ENCODE measurements at regions not wholly inside any gene's neighbourhood (a gene's known extent, or its start where the extent isn't known, plus 50 kb on each side); places are given as distances from the start of the nearest gene placed in this dataset.

DNA sequence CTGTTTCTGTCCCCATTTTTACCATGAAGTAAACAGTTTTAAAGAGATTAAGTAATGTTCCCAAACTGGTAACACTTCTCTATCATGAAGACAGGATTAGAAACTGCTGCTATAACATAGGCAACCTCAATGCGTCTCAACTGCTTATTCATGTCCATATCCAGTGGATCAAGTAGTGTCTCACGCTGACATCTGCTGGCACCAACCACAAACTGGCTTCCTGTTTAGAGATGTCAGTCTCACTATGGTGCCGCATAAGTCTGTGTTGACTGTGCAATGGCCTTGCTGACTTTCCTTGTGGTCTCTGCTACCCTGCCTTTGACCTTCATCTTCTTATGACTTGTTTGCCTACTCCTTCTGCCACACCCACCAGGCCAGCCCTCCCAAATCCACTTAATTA is 369.6 kb upstream of the DPP6 start:
- Histone ChIP-seq H3K27me3 (ENCODE audit: control insufficient read depth, insufficient read depth, low read length) (no peaks in the 10 kb centered on the region), H3K4me2 (ENCODE audit: low read depth, low read length) (no peak overlapping the region), H2AFZ (replicated peaks; ENCODE audit: low read length, poor library complexity) (no peak overlapping the region), H3K14ac (replicated peaks; ENCODE audit: low read depth, low read length) (no peak overlapping the region), H3K56ac (ENCODE audit: extremely low read depth, insufficient read depth, low read length) (no peak overlapping the region), H3K23ac (ENCODE audit: low read depth, low read length) (no peak overlapping the region), H3K9me1 (ENCODE audit: insufficient read depth, low read length) (no peaks in the 10 kb centered on the region), H2AK5ac (ENCODE audit: low read depth, low read length) (no peak overlapping the region), H2BK120ac (ENCODE audit: low read depth, low read length) (no peak overlapping the region), H3K79me1 (ENCODE audit: low read depth in 1 of 2, low read length in 2 of 2) (no peaks in the 10 kb centered on the region), H3K4me1 (ENCODE audit: control insufficient read depth, insufficient read depth, low read length) (no peaks in the 10 kb centered on the region), H3K9ac (ENCODE audit: low read depth, low read length) (no peak overlapping the region), H4K20me1 (ENCODE audit: insufficient read depth, low read length) (no peaks in the 10 kb centered on the region), H3K27ac (ENCODE audit: insufficient read depth, low read length) (no peak overlapping the region), H3K36me3 (ENCODE audit: control insufficient read depth, insufficient read depth, low read length) (no peaks in the 10 kb centered on the region), H3K18ac (ENCODE audit: low read depth, low read length) (no peak overlapping the region), H4K8ac (ENCODE audit: low read depth in 2 of 2, low read length in 2 of 2) (no peak overlapping the region), H3K4me3 (ENCODE audit: insufficient read depth, low read depth, low read length) (no peak overlapping the region), H2BK20ac (ENCODE audit: low read depth, low read length) (no peak overlapping the region), H4K91ac (ENCODE audit: insufficient read depth, low read depth, low read length) (no peak overlapping the region), H2AK9ac (replicated peaks; ENCODE audit: low read depth, low read length, poor library complexity) (no peak overlapping the region), H2BK15ac (ENCODE audit: low read depth, low read length) (no peak overlapping the region), H2BK5ac (ENCODE audit: low read depth, low read length, poor library complexity, severe bottlenecking) (no peak overlapping the region), H3K4ac (ENCODE audit: low read depth, low read length) (no peak overlapping the region), H4K5ac (ENCODE audit: low read depth, low read length) (no peak overlapping the region), H3K9me3 (ENCODE audit: control insufficient read depth, insufficient read depth, low read length) (peaks cover 20% of the 10 kb centered on the region)
- BruUV-seq (replicated peaks) = no TSS peak
- POLR2A ChIA-PET (ENCODE audit: unreplicated experiment) = no interaction called here
- no peak for TF ChIP-seq MAFK (IDR thresholded peaks at IDR 0.05; ENCODE audit: low read depth, low read length)
- TF ChIP-seq BHLHE40 (IDR thresholded peaks at IDR 0.05; ENCODE audit: low read depth, low read length) = no peak
- ATAC-seq (ENCODE audit: low read depth) = no peak
- in situ Hi-C loops (cut with MboI; ENCODE audit: low sequenced_read_pairs) (no loop called here), dilution Hi-C loops (cut with HindIII; ENCODE audit: low sequenced_read_pairs, unreplicated experiment) (no loop called here), intact Hi-C loops (cut with micrococcal nuclease) (no loop called here)
- DNase-seq = no peak
- CTCF ChIA-PET = no interaction called here
- WGBS, 2 experiments (ENCODE audit: extremely low coverage in 2 of 2, insufficient read length in 1 of 2) = 62% methylated on average over 2 of the region's 3 CpGs; no CpG with 5 or more reads in 1 of the 2 experiments
